NCI-H1092 (cell line): ENCODE measurements at regions not wholly inside any gene's neighbourhood (a gene's known extent, or its start where the extent isn't known, plus 50 kb on each side); places are given as distances from the start of the nearest gene placed in this dataset.
"Not testable (repeated sequence)": the region's sequence is repeated elsewhere in the genome, so short reads cannot be mapped to it uniquely, and the experiment has no call there.

ENCODE experiments used
- DNase-seq: peaks from one replicate; lab custom pipeline; 2025; lab: John Stamatoyannopoulos, UW

DNA sequence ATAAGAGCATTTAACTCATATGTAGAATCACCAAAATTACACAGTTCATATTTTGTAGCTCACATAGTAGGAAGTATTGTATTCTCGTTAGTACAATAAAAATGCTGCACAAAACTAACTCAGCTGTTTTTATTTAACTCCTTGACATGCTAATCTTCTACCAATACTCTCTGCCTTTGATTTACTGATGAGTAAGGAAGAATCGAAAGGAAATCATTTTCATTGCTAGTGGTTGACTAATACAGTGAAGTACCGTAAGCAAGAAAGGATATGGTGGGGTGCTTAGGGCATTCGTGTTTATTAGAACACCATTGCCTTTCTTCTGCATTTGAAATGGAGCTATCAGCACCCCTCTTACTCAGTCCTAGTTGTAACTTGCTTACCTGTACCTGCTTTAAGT lies 1239.1 kb upstream of the TENM3 start:
- DNase-seq: no peak

- DNase-seq: no peak
Observed at GRCh38 chr4:181006499-181007260, 1236.5 kb upstream of the TENM3 start.

DNA sequence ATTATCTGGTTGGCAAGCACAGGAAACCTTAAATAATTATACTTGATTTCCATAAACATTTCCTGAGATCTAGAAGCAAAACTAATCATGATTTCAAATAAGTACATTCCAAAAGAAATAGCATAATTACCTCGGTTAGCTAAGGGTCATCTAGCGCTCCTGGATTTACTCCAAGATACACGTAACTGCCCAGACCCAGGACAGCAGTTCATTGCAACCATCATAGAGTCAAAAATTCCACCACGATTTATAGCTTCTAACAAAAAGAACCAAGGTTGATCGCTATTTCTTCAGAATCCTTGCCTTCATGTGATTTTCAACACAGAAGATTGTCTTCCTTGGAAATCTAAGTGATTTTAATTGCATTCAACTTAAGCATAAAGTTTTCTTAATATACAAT lies 1235.5 kb upstream of the TENM3 start:
- DNase-seq: no peak

DNA sequence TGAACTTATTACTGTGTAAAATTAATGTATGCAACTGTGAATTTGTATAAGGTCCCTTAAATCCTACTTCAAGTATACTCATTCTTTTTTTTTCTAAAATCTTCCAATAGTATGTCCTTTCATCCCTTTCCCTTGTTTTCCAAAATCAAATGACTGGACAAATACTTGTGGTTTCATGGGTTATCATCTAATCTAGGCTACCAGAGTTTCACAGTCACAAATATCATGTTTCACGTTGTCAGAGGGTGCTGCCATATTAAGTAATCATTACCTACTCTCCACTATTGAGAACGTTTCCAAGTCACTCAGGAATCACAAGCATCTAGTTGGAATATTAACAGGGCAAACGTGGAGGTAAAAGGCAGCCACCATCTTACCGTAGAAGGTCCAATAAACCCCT lies 1235.0 kb upstream of the TENM3 start:
- no peak for DNase-seq

- no peak for DNase-seq
Observed at GRCh38 chr4:181013162-181013561, 1230.0 kb upstream of the TENM3 start.

GRCh38 chr4:181017038-181017437 lies 1226.2 kb upstream of the TENM3 start:
- DNase-seq: no peak

- DNase-seq: no peak
Observed at GRCh38 chr4:181018472-181018871, 1224.7 kb upstream of the TENM3 start.

DNA sequence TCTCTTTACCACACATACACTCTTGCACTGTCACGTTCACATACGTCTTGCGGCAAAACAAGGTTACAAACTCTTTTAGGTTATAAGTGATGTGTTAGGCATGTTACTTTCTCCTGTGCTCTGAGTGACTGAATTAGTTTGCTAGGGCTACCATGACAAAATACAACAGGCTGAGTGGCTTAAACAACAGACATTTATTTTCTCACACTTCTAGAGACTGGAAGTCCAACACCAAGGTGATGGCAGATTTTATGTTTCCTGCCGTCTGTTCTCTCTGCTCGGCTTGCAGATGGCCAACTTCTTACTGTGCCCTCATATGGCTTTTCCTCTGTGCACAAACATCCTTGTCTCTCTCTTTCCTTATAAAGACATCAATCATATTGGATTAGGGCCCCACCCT lies 1224.3 kb upstream of the TENM3 start:
- DNase-seq: no peak

DNA sequence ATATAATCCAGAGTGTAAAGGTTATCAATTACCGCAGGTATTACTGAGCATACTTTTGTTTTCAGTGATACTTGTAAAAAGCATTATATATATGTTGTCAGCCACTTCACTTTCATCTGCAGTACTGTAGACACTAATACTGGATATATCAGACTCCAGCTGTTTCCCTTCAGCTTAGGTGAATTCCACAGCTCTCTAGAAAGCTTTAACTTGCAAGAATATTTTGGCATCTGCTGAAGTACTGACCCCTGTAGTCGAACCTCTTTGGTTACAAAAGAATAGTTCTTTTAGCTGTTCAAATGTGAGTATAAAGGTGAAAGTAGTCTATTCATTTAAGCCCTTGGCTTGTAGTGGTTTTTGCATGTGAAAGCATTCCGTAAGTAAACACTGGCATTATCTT lies 1222.7 kb upstream of the TENM3 start:
- DNase-seq: no peak

GRCh38 chr4:181021213-181021612 lies 1222.0 kb upstream of the TENM3 start:
- no peak for DNase-seq

DNA sequence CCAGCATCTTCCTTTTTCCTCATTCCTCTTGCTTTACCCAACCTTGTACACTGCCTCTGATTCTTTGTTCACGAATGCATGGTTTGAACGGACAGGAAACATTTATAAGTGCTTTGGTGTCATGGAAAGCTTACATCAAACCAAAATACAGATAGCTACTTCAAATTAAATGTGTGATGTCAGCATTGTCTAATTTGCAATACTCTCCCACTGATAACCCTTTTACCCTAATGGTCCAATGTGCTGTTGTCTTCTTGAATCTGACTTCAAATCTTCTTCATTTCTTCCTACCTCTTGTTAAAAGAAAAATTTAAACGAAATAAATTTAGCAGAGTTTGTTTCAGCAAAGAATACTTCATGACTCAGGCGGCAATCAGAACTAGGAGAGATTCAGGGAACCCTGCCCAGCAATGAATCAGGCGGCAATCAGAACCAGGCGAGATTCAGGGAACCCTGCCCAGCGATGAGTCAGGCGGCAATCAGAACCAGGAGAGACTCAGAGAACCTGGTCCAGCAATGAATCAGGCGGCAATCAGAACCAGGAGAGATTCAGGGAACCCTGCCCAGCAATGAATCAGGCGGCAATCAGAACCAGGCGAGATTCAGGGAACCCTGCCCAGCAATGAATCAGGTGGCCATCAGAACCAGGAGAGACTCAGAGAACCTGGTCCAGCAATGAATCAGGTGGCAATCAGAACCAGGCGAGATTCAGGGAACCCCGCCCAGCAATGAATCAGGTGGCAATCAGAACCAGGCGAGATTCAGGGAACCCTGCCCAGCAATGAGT lies 1212.9 kb upstream of the TENM3 start:
- not testable (repeated sequence) for DNase-seq

DNA sequence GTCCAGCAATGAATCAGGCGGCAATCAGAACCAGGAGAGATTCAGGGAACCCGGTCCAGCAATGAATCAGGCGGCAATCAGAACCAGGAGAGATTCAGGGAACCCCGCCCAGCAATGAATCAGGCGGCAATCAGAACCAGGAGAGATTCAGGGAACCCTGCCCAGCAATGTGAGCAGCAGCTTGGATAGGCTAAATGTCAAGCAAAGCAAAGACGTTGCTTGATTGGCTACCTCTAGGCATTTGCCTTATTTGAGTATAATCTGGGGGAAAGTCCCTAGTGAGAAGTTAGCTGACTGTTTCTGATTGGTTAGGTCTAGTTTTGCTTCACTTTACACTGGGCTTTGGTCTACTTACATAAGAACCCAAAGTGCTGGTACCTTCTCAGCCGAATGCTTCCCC lies 1212.2 kb upstream of the TENM3 start:
- no peak for DNase-seq

GRCh38 chr4:181043486-181043885 lies 1199.7 kb upstream of the TENM3 start:
- no peak for DNase-seq

GRCh38 chr4:181046809-181047208 lies 1196.4 kb upstream of the TENM3 start:
- no peak for DNase-seq

DNA sequence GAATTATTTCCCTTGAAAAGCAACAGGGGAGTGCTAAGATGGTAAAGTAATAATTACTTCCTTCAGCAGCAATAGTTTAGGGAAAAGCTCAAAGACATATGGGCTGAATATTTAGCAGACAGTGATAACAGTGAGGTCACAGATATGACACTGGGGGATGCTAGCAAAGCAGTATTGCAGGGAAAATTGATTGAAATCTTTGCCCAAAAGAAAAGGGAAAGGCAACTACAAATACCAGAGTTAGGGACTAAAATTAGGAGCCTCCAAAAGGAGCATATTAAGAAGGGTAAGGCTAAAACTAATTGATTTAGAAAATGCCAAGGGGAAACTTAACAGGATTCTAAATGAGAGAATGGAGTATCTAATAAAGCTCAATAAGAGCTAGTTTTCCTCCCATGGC lies 1191.3 kb upstream of the TENM3 start:
- no peak for DNase-seq

DNA sequence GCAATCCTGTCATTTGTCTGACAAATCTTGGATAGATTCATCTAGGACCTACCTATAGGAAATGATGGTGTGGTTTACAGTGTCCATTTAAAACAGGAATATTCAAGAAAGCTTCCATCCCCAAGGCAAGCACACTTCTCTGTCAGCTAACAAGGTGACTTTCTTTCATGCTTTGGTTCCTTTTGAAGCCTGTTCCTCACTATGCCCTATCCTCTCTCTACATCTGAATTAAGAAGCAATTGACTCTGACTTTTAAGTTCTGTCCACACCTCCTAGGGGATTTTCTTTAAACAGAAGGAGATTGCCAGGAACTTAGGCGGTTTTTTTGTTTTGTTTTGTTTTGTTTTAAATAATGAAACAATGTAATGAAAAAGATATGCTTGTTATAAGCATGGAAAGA lies 1181.4 kb upstream of the TENM3 start:
- no peak for DNase-seq

- no peak for DNase-seq
Observed at GRCh38 chr4:181063212-181063611, 1180.0 kb upstream of the TENM3 start.

- DNase-seq: no peak
Observed at GRCh38 chr4:181077341-181077740, 1165.9 kb upstream of the TENM3 start.

DNA sequence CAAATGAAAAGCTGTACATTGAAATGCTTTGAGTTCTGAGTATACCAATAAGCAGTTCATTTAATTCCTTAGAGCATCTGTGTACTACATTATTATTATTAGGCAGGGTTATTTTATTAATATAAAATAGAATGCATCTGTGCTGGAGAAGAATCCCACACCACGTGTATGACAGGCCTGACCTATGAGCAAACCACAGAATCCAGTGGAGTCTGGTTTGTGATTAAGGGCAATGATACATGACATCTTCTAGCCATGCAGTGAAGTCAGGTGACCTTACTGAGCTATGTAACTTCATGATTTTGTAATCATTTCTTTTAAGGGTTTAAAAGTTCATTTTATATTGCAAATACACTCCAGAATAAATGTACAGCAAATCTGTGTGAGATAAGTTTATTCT lies 1165.0 kb upstream of the TENM3 start:
- DNase-seq: no peak

DNA sequence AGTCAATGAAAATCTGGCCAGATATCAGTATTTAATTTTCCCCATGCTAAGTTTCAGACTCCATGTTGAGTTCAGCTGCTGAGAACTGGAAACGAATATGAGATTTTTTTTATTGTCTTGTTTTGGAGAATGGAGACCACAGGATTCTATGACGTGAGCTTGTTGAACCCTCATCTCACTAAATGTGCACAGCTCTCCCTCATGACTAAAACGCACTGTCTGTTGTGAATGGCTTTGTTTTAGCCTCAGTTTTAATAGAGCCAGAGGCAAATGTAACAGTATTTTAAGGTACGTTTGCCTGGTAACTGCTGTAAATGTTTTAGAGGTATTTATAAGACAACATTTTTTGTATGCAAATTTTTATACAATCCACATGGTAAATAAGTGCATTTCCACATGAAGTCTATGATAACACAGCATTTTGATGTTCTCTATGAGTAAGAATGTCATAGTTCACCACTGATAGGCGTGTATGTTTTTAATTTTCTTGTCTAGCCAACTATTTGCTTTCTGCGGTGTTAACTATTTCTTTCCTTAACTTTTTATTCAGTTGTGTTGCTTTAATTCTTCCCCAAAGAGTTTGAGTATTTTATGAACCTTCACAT lies 1159.3 kb upstream of the TENM3 start:
- no peak for DNase-seq

GRCh38 chr4:181085557-181085956 lies 1157.6 kb upstream of the TENM3 start:
- DNase-seq: no peak

DNA sequence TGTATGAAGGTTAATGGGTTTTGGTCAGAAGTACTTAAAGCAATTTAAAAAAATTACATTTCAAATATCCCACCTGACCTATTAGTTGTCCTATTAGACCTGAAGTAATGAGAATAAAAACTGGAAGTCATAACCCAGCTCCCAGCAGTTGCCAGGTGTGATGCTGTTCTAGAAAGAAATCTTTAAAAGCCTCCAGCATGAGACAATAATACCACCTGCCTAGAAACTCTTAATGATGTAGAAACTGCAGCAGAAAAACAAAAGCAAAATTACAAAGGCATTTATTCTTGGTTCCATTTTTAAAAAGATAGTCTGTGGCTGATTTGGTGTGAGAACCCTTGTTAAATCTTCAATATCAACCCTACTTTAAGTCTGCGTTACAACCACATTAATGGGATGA lies 1137.7 kb upstream of the TENM3 start:
- no peak for DNase-seq

DNA sequence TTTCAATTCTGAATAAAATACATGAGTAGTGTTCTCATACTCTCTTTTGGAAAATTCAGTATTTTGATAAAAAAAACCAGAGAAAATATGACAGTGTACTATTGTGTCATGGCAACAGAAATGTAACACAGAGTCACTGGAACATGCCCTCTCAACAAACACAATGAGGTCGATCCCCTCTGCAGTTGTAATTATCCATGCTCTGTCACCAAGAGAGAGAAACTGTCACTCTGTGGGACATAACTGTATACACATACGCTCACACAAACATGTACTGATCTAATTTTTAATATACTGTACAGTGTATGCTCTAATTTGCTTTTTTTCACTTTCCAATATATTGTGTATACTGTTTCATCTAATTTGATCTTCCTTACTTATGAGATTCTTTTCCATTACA lies 1136.8 kb upstream of the TENM3 start:
- no peak for DNase-seq
